ENCODE measurements at regions not wholly inside any gene's neighbourhood (a gene's known extent, or its start where the extent isn't known, plus 50 kb on each side); places are given as distances from the start of the nearest gene placed in this dataset.

GRCh38 chr10:1978584-1978983, 241.3 kb upstream of the ADARB2 start:
- TF ChIP-seq, protein P1, sequence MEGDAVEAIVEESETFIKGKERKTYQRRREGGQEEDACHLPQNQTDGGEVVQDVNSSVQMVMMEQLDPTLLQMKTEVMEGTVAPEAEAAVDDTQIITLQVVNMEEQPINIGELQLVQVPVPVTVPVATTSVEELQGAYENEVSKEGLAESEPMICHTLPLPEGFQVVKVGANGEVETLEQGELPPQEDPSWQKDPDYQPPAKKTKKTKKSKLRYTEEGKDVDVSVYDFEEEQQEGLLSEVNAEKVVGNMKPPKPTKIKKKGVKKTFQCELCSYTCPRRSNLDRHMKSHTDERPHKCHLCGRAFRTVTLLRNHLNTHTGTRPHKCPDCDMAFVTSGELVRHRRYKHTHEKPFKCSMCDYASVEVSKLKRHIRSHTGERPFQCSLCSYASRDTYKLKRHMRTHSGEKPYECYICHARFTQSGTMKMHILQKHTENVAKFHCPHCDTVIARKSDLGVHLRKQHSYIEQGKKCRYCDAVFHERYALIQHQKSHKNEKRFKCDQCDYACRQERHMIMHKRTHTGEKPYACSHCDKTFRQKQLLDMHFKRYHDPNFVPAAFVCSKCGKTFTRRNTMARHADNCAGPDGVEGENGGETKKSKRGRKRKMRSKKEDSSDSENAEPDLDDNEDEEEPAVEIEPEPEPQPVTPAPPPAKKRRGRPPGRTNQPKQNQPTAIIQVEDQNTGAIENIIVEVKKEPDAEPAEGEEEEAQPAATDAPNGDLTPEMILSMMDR (IDR thresholded peaks at IDR 0.05): no peak
- TF ChIP-seq POLR2A (IDR thresholded peaks at IDR 0.05) (no peak), POLR2AphosphoS5 (IDR thresholded peaks at IDR 0.05) (no peak)

Data from sigmoid colon (tissue), 4 donors.